Activated CD4-positive, alpha-beta T cell treated with anti-CD3 and anti-CD28 coated beads, Interleukin-10, Interleukin-2, amounts not matched to agents 100 ng/mL and 50 ng/mL, durations not matched to agents 16 hours and 8 hours (primary cell): ENCODE measurements at regions not wholly inside any gene's neighbourhood (a gene's known extent, or its start where the extent isn't known, plus 50 kb on each side); places are given as distances from the start of the nearest gene placed in this dataset.
"Not testable (repeated sequence)": the region's sequence is repeated elsewhere in the genome, so short reads cannot be mapped to it uniquely, and the experiment has no call there.

ENCODE experiments used
- DNase-seq: peaks from one replicate; pipeline ENCODE4 v3.0.0-alpha.2; 2020

DNA sequence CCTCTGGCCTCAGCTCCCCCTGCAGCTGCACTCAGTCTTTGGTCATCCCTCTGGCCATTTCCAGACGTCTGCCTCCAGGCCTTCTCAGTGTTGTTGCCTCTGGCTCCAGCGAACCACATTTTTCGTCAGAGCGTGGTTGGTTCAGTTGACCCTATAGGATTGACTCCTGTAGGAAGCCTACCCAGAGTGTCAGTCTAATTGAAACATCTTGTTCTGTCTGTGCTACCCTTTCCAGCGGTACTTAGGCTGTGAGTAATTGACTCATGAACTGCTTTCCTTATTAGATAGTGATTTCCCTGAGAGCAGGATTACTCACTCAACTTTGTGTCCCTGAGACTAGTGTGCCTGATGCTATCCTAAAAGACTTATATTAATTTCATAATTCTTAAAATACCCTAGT is 373.2 kb downstream of the ATP23 start:
- no peak for DNase-seq

DNA sequence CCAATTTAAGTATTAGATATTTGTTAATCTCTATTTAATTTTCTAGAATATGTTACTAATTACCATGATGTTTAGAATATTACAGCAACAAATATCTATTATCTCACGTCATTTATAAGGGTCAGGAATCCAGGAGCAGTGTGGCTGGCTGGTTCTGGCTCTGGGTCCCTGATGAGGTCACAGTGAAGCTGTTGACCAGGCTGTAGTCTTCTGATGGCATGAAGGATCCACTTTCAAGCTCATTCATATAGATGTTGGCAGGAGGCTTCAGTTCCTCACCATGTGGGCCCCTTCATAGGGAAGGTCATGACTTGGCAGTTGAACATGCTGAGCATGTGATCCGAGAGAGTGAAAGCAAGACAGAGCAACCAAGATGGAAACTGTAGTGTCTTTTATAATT is 375.6 kb downstream of the ATP23 start:
- no peak for DNase-seq

GRCh38 chr12:58321414-58321813 is 380.0 kb downstream of the ATP23 start:
- DNase-seq: no peak

- DNase-seq: no peak
Observed at GRCh38 chr12:58323676-58324075, 382.3 kb downstream of the ATP23 start.

GRCh38 chr12:58325561-58325960 is 384.2 kb downstream of the ATP23 start:
- DNase-seq: no peak

- no peak for DNase-seq
Observed at GRCh38 chr12:58326534-58326933, 385.2 kb downstream of the ATP23 start.

- not testable (repeated sequence) for DNase-seq
Observed at GRCh38 chr12:58336581-58337242, 395.3 kb downstream of the ATP23 start.

- not testable (repeated sequence) for DNase-seq
Observed at GRCh38 chr12:58337539-58337938, 396.2 kb downstream of the ATP23 start.

DNA sequence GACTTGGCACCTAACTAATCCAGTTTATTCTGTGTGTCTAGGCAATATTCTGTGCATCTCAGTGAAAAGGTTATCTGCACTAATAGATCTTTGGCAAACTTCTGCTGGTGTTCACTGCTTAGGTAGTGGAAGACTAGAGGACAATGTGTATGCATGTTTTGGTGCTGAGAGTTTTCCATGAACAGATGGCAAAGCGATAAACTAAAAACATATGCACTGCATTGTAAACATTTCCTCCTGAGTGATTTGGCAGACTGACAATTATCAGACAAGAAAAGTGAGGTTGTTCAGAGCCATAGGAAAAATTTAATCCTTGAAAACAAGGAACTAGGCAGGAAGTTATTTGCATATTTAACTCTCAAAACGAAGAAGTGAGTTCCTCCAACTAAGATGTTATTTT is 400.4 kb downstream of the ATP23 start:
- no peak for DNase-seq

DNA sequence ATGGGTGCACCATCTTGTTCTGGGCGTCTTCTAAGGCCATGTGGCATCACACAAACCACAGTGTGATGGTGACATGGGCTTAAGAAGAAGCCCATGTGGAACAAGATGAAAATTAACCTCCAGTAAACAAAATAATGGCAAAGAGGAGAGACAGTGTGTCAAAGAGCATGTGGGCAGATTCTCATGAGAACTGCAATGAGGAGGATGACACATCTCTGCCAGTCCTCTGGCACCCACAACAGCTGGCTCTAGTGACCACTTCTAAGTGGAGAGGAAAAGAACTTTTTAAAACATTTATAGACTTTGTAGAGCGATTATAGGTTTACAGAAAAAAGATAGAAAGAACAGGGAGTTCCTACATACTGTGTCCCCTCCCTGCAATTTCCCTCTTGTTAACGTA is 401.4 kb downstream of the ATP23 start:
- DNase-seq: no peak

GRCh38 chr12:58346032-58346632 is 404.8 kb downstream of the ATP23 start:
- DNase-seq: peak; percentile 43

DNA sequence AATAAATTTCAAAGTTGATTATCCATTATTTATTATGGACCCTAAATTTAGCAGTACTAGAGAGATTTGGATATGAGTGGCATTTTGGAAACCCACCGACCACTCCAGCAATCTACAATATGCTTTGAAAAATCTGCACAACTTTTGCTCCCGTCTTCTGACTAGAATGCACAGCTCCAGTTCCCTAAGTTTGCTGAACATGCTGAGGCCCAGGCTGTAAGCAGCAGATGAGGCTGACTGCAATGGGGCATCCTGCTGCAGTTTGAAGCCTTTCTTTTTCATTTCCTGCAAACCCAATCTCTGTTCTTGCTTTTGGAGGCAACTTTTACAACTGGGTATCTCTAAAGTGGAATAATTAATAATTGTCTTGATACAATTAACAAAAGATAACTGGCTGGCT is 405.8 kb downstream of the ATP23 start:
- DNase-seq: no peak

- no peak for DNase-seq
Observed at GRCh38 chr12:58347691-58348090, 406.3 kb downstream of the ATP23 start.

- no peak for DNase-seq
Observed at GRCh38 chr12:58349161-58349560, 407.8 kb downstream of the ATP23 start.

- DNase-seq: no peak
Observed at GRCh38 chr12:58356794-58357193, 415.4 kb downstream of the ATP23 start.

DNA sequence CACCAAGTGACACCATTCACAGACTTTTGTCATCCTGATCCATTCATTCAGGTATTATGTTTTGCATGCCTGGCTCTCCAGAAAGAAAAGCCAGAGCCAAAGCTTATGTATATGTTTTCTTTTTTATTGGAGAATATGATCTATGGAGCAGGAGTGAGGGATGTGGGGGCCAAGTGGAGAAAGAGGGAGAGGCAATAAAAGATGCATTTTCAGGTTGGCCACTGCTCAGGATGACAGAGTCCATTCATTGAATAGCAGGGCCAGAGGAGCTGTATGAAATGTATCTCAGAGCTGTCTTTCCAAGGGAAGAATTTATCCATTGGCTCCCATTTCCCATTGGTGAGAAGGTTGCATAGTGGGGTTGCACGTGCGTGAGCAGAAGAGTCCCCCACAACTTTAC is 416.1 kb downstream of the ATP23 start:
- DNase-seq: no peak

- DNase-seq: no peak
Observed at GRCh38 chr12:58358369-58358768, 417.0 kb downstream of the ATP23 start.

DNA sequence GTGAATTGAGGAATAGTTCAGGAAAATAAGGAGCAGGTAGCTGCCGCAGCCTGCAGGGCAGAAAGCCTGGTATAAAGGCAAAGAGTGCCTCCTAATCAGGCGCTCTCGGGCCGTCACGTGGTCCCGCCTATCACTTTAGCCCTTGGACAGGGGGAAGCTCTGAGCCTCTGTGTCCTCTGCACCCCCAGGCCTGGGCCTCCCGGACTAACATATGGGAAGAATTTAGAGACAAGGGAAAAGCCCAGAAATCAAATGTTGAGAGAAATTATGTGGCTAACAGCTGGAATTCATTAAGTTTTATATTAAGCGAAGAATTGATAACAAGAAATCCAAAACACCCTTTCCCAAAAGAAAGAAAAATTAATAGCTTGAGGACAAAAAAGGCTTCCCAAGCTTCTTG is 417.7 kb downstream of the ATP23 start:
- no peak for DNase-seq

GRCh38 chr12:58361056-58361455 is 419.7 kb downstream of the ATP23 start:
- no peak for DNase-seq

DNA sequence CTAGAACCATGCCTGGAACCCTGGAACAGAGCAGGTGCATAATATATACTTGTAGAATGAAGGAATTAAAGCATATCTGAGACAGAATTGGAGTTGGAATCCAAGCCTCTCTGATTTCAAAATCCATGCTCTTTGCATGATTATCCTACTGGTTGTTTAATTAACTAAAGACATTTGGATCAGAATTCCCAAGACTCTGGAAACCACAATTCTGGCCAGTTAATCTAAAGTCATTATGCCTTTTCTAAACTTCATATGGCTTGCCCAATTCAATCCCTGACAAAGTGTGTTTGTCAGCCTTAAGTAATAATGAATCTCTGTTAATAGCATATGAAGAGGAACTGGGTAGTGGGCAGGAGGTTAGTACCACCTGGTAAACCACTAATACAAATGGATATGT is 422.6 kb downstream of the ATP23 start:
- no peak for DNase-seq

- no peak for DNase-seq
Observed at GRCh38 chr12:58364389-58365086, 423.2 kb downstream of the ATP23 start.

GRCh38 chr12:58365087-58365390 is 423.7 kb downstream of the ATP23 start:
- DNase-seq: no peak

DNA sequence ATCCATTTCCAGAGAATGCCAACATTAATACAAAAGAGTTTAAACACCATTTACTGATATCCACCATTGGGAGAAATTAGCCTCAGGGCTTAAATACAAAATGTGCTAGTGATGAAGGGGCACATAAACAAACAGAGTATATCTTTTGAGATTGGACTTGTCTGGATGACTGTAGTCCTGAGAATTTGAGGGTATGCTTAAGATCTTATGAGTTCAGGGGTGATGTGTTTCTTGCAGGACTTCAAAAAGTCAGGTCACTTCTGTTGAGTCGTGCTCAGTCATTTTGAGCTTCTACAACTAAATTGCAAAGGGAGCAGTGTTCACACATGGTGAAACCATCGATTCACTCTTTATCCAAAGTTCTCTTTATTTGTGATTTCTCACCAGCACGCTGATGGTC is 425.7 kb downstream of the ATP23 start:
- DNase-seq: no peak

- no peak for DNase-seq
Observed at GRCh38 chr12:58368001-58368400, 426.6 kb downstream of the ATP23 start.

DNA sequence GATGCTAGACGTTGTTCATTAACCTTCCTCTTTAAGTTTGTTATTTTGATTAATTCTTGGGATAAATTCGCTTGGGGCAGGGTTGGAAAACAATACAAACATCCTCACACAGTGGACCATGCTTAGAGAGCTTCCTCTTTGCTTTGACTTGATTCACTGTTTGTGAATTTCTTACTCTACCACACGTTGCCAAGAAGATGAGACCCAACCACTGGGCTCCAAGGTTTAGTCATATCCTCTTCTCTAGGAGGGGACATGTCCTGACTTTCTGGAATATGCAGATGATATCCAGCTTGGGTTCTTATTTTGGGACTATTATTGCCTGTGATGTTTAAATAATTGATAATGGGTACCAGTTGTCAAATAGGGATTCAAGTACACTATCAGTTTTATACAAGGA is 428.2 kb downstream of the ATP23 start:
- DNase-seq: no peak
